Mucosa of gallbladder (tissue), 1 donor: ENCODE measurements at regions not wholly inside any gene's neighbourhood (a gene's known extent, or its start where the extent isn't known, plus 50 kb on each side); places are given as distances from the start of the nearest gene placed in this dataset.

Source experiments
- DNase-seq: peaks from one replicate; pipeline ENCODE4 v3.0.0-alpha.2; 2020; ENCODE audit warnings: low spot score
- donor health status: DM: no; HTN: no; CAD: no.

- peak; percentile 6 for DNase-seq
Measured at GRCh38 chr10:78871796-78872195, 197.0 kb upstream of the ZMIZ1 start.

- DNase-seq, result no peak
Measured at GRCh38 chr10:78873413-78873812, 195.4 kb upstream of the ZMIZ1 start.

- DNase-seq, result no peak
Measured at GRCh38 chr10:78875331-78875877, 193.4 kb upstream of the ZMIZ1 start.

- peak; percentile 2 for DNase-seq
Measured at GRCh38 chr10:78875932-78876331, 192.8 kb upstream of the ZMIZ1 start.

GRCh38 chr10:78876449-78876848 is 192.3 kb upstream of the ZMIZ1 start:
- DNase-seq, result no peak

GRCh38 chr10:78879621-78880020 is 189.1 kb upstream of the ZMIZ1 start:
- no peak for DNase-seq

- no peak for DNase-seq
Measured at GRCh38 chr10:78886129-78886528, 182.6 kb upstream of the ZMIZ1 start.

GRCh38 chr10:78889536-78890063 is 179.2 kb upstream of the ZMIZ1 start:
- peak; percentile 6 for DNase-seq

- DNase-seq, result no peak
Measured at GRCh38 chr10:78890506-78890905, 178.3 kb upstream of the ZMIZ1 start.

GRCh38 chr10:78891741-78892140 is 177.0 kb upstream of the ZMIZ1 start:
- DNase-seq, result no peak

- DNase-seq, result peak; percentile 9
Measured at GRCh38 chr10:78892338-78893176, 176.2 kb upstream of the ZMIZ1 start.

GRCh38 chr10:78893217-78893616 is 175.5 kb upstream of the ZMIZ1 start:
- no peak for DNase-seq

- no peak for DNase-seq
Measured at GRCh38 chr10:78894089-78894840, 174.5 kb upstream of the ZMIZ1 start.

- DNase-seq, result peak; percentile 6
Measured at GRCh38 chr10:78894841-78895195, 173.9 kb upstream of the ZMIZ1 start.

- no peak for DNase-seq
Measured at GRCh38 chr10:78895469-78895868, 173.3 kb upstream of the ZMIZ1 start.

GRCh38 chr10:78896159-78896928 is 172.4 kb upstream of the ZMIZ1 start:
- peak; percentile 9 for DNase-seq

GRCh38 chr10:78898341-78899097 is 170.2 kb upstream of the ZMIZ1 start:
- no peak for DNase-seq

GRCh38 chr10:78899098-78899754 is 169.5 kb upstream of the ZMIZ1 start:
- DNase-seq, result no peak

GRCh38 chr10:78899996-78900714 is 168.6 kb upstream of the ZMIZ1 start:
- peak; percentile 19 for DNase-seq
